SU-DHL-6 (cell line): ENCODE measurements at regions not wholly inside any gene's neighbourhood (a gene's known extent, or its start where the extent isn't known, plus 50 kb on each side); places are given as distances from the start of the nearest gene placed in this dataset.

Experiments
- H2AFZ ChIP-seq: fragments of 200-600 bp; sonication (generic); 2 replicates; pipeline ENCODE4 v1.6.1; 2014; ENCODE audit warnings: low read depth, mild to moderate bottlenecking, moderate library complexity, mixed read lengths, antibody characterized with exemption, low read length; ENCODE audit not compliant: severe bottlenecking
- H3F3A ChIP-seq: fragments of 200-600 bp; shearing (Covaris generic); 2 replicates; pipeline ENCODE4 v1.6.0; 2016; ENCODE audit warnings: antibody characterized with exemption, mild to moderate bottlenecking; ENCODE audit not compliant: insufficient read depth
- H3K27ac ChIP-seq: fragments of 200-600 bp; sonication (generic); 2 replicates; pipeline ENCODE4 v1.5.1; 2016; ENCODE audit warnings: low read depth, mild to moderate bottlenecking, low read length, moderate library complexity, mixed read lengths
- H3K27me3 ChIP-seq: fragments of 200-600 bp; sonication (generic), shearing (Covaris generic); 2 replicates; pipeline ENCODE4 v1.6.0; 2014; ENCODE audit warnings: mild to moderate bottlenecking, low read length
- H3K36me3 ChIP-seq: fragments of 200-600 bp; sonication (generic); 2 replicates; pipeline ENCODE4 v1.6.1; 2014; ENCODE audit warnings: mild to moderate bottlenecking, low read length, mixed read lengths
- H3K4me2 ChIP-seq: fragments of 300-600, 200-600 bp; shearing (Covaris generic), sonication (generic); 2 replicates; pipeline ENCODE4 v1.6.0; 2014; ENCODE audit warnings: low read length, low read depth, mild to moderate bottlenecking; ENCODE audit not compliant: poor library complexity, severe bottlenecking
- H3K4me3 ChIP-seq: fragments of 200-600 bp; sonication (generic); 2 replicates; pipeline ENCODE4 v1.5.1; 2014; ENCODE audit warnings: antibody characterized with exemption, low read length, mild to moderate bottlenecking, mixed read lengths; ENCODE audit not compliant: insufficient read depth, poor library complexity, severe bottlenecking
- H3K79me2 ChIP-seq: fragments of 200-600 bp; sonication (generic); 2 replicates; pipeline ENCODE4 v1.6.1; 2014; ENCODE audit warnings: mild to moderate bottlenecking, low read length, moderate library complexity; ENCODE audit not compliant: insufficient read depth
- H3K9ac ChIP-seq: fragments of 200-600 bp; sonication (generic); 2 replicates; pipeline ENCODE4 v1.7.0; 2014; ENCODE audit warnings: mild to moderate bottlenecking, low read length
- H3K9me2 ChIP-seq: fragments of 200-600 bp; sonication (generic); replicated peaks from 2 replicates; pipeline ENCODE4 v1.6.1; 2014; ENCODE audit warnings: low read length; ENCODE audit not compliant: insufficient read depth
- H3K9me3 ChIP-seq: fragments of 200-600 bp; sonication (generic); 2 replicates; pipeline ENCODE4 v1.6.1; 2014; ENCODE audit warnings: low read length, mixed read lengths; ENCODE audit not compliant: insufficient read depth
- H4K20me1 ChIP-seq: fragments of 200-600 bp; sonication (generic); 2 replicates; pipeline ENCODE4 v1.6.1; 2014; ENCODE audit warnings: low read depth, mild to moderate bottlenecking, antibody characterized with exemption, low read length, moderate library complexity, mixed read lengths
- CTCF ChIP-seq: fragments of 200-600 bp; sonication (generic); IDR thresholded peaks from one replicate; pipeline ENCODE4 v1.5.1; 2017; ENCODE audit warnings: antibody characterized with exemption, mild to moderate bottlenecking, low read length, moderate library complexity; ENCODE audit not compliant: insufficient read depth, poor library complexity, severe bottlenecking
- EZH2phosphoT487 ChIP-seq: fragments of 200-600 bp; sonication (generic), shearing (Covaris generic); conservative IDR thresholded peaks from 2 replicates; pipeline ENCODE4 v1.6.1; 2018; ENCODE audit warnings: mild to moderate bottlenecking, antibody characterized with exemption, low read length, moderate library complexity, mixed read lengths

DNA sequence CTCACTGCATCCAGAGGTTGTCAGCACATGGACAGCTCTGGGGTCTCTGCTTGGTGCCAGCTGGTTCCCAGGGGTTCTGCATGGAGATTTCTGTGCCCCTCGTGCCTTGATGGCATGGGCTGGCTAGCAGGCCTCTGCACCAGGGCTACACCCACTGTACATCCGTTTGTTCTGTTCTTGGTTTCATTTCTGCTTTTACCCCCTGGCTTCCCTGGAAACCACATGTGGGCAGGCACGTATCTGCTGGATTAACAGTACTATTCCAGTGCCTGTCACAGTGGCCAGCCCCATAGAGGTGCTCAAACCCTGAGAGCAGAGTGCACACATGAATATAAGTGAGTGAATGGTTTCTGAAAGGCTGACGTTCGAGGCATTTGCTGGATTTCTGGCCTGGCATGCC, 207.2 kb upstream of the GPR26 start:
- Histone ChIP-seq H3K9me2 (no peaks in the 10 kb centered on the region), H3F3A (no peaks in the 10 kb centered on the region), H3K27me3 (no peaks in the 10 kb centered on the region), H3K9ac (no peak overlapping the region), H4K20me1 (no peaks in the 10 kb centered on the region), H2AFZ (no peak overlapping the region), H3K27ac (no peak overlapping the region), H3K9me3 (no peaks in the 10 kb centered on the region), H3K79me2 (no peaks in the 10 kb centered on the region), H3K36me3 (no peaks in the 10 kb centered on the region), H3K4me2 (no peak overlapping the region), H3K4me3 (no peak overlapping the region)
- no peak for TF ChIP-seq EZH2phosphoT487
- TF ChIP-seq CTCF: no peak

GRCh38 chr10:123459371-123460091, 206.6 kb upstream of the GPR26 start:
- H3F3A ChIP-seq: no peaks in the 10 kb centered on the region
- TF ChIP-seq EZH2phosphoT487 (no peak), CTCF (no peak)
- H3K79me2 ChIP-seq: no peaks in the 10 kb centered on the region
- no peaks in the 10 kb centered on the region for H3K9me2 ChIP-seq
- H3K4me2 ChIP-seq: no peak overlapping the region
- H3K9ac ChIP-seq: no peak overlapping the region
- H3K36me3 ChIP-seq: no peaks in the 10 kb centered on the region
- H3K27me3 ChIP-seq: no peaks in the 10 kb centered on the region
- no peak overlapping the region for H3K4me3 ChIP-seq
- H3K27ac ChIP-seq: no peak overlapping the region
- H3K9me3 ChIP-seq: no peaks in the 10 kb centered on the region
- no peak overlapping the region for H2AFZ ChIP-seq
- no peaks in the 10 kb centered on the region for H4K20me1 ChIP-seq

- H3F3A ChIP-seq: no peaks in the 10 kb centered on the region
- H3K36me3 ChIP-seq: no peaks in the 10 kb centered on the region
- H3K4me2 ChIP-seq: no peak overlapping the region
- no peaks in the 10 kb centered on the region for H3K27me3 ChIP-seq
- no peaks in the 10 kb centered on the region for H3K79me2 ChIP-seq
- H3K27ac ChIP-seq: no peak overlapping the region
- H3K9me2 ChIP-seq: no peaks in the 10 kb centered on the region
- no peak overlapping the region for H3K4me3 ChIP-seq
- H3K9me3 ChIP-seq: no peaks in the 10 kb centered on the region
- no peak overlapping the region for H3K9ac ChIP-seq
- no peak for TF ChIP-seq EZH2phosphoT487
- no peak for TF ChIP-seq CTCF
- H4K20me1 ChIP-seq: no peaks in the 10 kb centered on the region
- no peak overlapping the region for H2AFZ ChIP-seq
Measured at GRCh38 chr10:123462246-123462645, 203.9 kb upstream of the GPR26 start.
